T-helper 22 cell (primary cell): ENCODE measurements at regions not wholly inside any gene's neighbourhood (a gene's known extent, or its start where the extent isn't known, plus 50 kb on each side); places are given as distances from the start of the nearest gene placed in this dataset.
"Not testable (repeated sequence)": the region's sequence is repeated elsewhere in the genome, so short reads cannot be mapped to it uniquely, and the experiment has no call there.

Source experiments
- DNase-seq: peaks from one replicate; pipeline ENCODE4 v3.0.0-alpha.2; 2020; ENCODE audit warnings: low read depth

- DNase-seq: no peak
Observed at GRCh38 chr1:198809247-198809646, 170.4 kb downstream of the PTPRC start.

- DNase-seq: no peak
Observed at GRCh38 chr1:198811449-198811848, 172.6 kb downstream of the PTPRC start.

- DNase-seq: no peak
Observed at GRCh38 chr1:198823626-198824025, 184.8 kb downstream of the PTPRC start.

GRCh38 chr1:198825254-198825653 lies 186.4 kb downstream of the PTPRC start:
- DNase-seq: no peak

- DNase-seq: no peak
Observed at GRCh38 chr1:198829356-198829755, 190.5 kb downstream of the PTPRC start.

GRCh38 chr1:198829944-198830343 lies 191.1 kb downstream of the PTPRC start:
- DNase-seq: no peak

- no peak for DNase-seq
Observed at GRCh38 chr1:198830412-198830811, 191.6 kb downstream of the PTPRC start.

GRCh38 chr1:198833706-198834503 lies 195.1 kb downstream of the PTPRC start:
- no peak for DNase-seq

- no peak for DNase-seq
Observed at GRCh38 chr1:198837278-198838021, 198.6 kb downstream of the PTPRC start.

GRCh38 chr1:198838022-198838342 lies 199.1 kb downstream of the PTPRC start:
- no peak for DNase-seq

- DNase-seq: no peak
Observed at GRCh38 chr1:198841477-198841876, 202.6 kb downstream of the PTPRC start.

GRCh38 chr1:198842686-198843085 lies 203.8 kb downstream of the PTPRC start:
- DNase-seq: no peak

GRCh38 chr1:198845271-198845670 lies 206.4 kb downstream of the PTPRC start:
- no peak for DNase-seq

- no peak for DNase-seq
Observed at GRCh38 chr1:198845851-198846250, 207.0 kb downstream of the PTPRC start.

GRCh38 chr1:198846556-198846955 lies 207.7 kb downstream of the PTPRC start:
- no peak for DNase-seq

GRCh38 chr1:198848206-198848605 lies 209.4 kb downstream of the PTPRC start:
- DNase-seq: no peak

- DNase-seq: no peak
Observed at GRCh38 chr1:198848649-198849048, 209.8 kb downstream of the PTPRC start.

GRCh38 chr1:198849093-198849492 lies 210.3 kb downstream of the PTPRC start:
- DNase-seq: no peak

GRCh38 chr1:198850196-198850595 lies 211.4 kb downstream of the PTPRC start:
- DNase-seq: no peak

GRCh38 chr1:198850966-198851365 lies 212.1 kb downstream of the PTPRC start:
- DNase-seq: not testable (repeated sequence)

- DNase-seq: no peak
Observed at GRCh38 chr1:198856601-198857000, 217.8 kb downstream of the PTPRC start.

GRCh38 chr1:198858033-198858432 lies 219.2 kb downstream of the PTPRC start:
- DNase-seq: no peak

GRCh38 chr1:198860371-198860770 lies 221.5 kb downstream of the PTPRC start:
- no peak for DNase-seq

- no peak for DNase-seq
Observed at GRCh38 chr1:198861636-198862035, 222.8 kb downstream of the PTPRC start.
